Erythroblast (primary cell): ENCODE measurements at regions not wholly inside any gene's neighbourhood (a gene's known extent, or its start where the extent isn't known, plus 50 kb on each side); places are given as distances from the start of the nearest gene placed in this dataset.

ENCODE experiments used
- GATA1 ChIP-seq: IDR thresholded peaks from 2 replicates; pipeline ENCODE4 v1.6.1; 2011; ENCODE audit warnings: low read depth, mild to moderate bottlenecking, control low read depth, low read length, moderate library complexity
- POLR2A ChIP-seq: IDR thresholded peaks from 2 replicates; pipeline ENCODE4 v1.6.1; 2011; ENCODE audit warnings: mild to moderate bottlenecking, low read length

- TF ChIP-seq POLR2A = no peak
- no peak for TF ChIP-seq GATA1
These were observed 97.4 kb downstream of the OSR1 start for GRCh38 chr2:19261061-19261460.
